HEK293T (cell line): ENCODE measurements at regions not wholly inside any gene's neighbourhood (a gene's known extent, or its start where the extent isn't known, plus 50 kb on each side); places are given as distances from the start of the nearest gene placed in this dataset.

ENCODE experiments used
- CTCF ChIA-PET: fragments of 350-600 bp; formaldehyde crosslinking; extraction: SDS; loops from one replicate; lab custom pipeline; 2021; ENCODE audit warnings: antibody characterized with exemption, inconsistent platforms; lab: Yijun Ruan, JAX
- POLR2A ChIA-PET: fragments of 350-600 bp; formaldehyde crosslinking; extraction: SDS; loops from one replicate; lab custom pipeline; 2020; ENCODE audit warnings: antibody characterized with exemption, inconsistent platforms; lab: Yijun Ruan, JAX
- DNase-seq: peaks from one replicate; pipeline ENCODE4 v3.0.0; 2012; ENCODE audit warnings: mixed read lengths; ENCODE audit errors: extremely low spot score
- ARNT ChIP-seq: fragments of 450-650 bp; IDR thresholded peaks from 2 replicates; pipeline ENCODE4 v1.6.1; 2017; ENCODE audit warnings: mild to moderate bottlenecking
- BHLHE40 ChIP-seq: fragments of 450-650 bp; IDR thresholded peaks from 2 replicates; pipeline ENCODE4 v1.6.1; 2016; ENCODE audit warnings: mild to moderate bottlenecking, moderate library complexity, borderline replicate concordance
- CTBP1 ChIP-seq: fragments of 450-650 bp; IDR thresholded peaks from 2 replicates; pipeline ENCODE4 v1.6.1; 2016; ENCODE audit warnings: borderline replicate concordance
- ELF4 ChIP-seq: fragments of 450-650 bp; IDR thresholded peaks from 2 replicates; pipeline ENCODE4 v1.6.1; 2017; ENCODE audit warnings: antibody characterized with exemption
- FOXA1 ChIP-seq: fragments of 450-650 bp; IDR thresholded peaks from 2 replicates; pipeline ENCODE4 v1.6.1; 2016; ENCODE audit warnings: mild to moderate bottlenecking
- FOXK2 ChIP-seq: fragments of 450-650 bp; IDR thresholded peaks from 2 replicates; pipeline ENCODE4 v1.6.1; 2016; ENCODE audit warnings: mild to moderate bottlenecking
- FOXM1 ChIP-seq: fragments of 450-650 bp; IDR thresholded peaks from 2 replicates; pipeline ENCODE4 v1.6.1; 2017; ENCODE audit warnings: mild to moderate bottlenecking, borderline replicate concordance
- HDGF ChIP-seq: fragments of 450-650 bp; IDR thresholded peaks from 2 replicates; pipeline ENCODE4 v1.6.1; 2017; ENCODE audit warnings: antibody characterized with exemption, borderline replicate concordance
- L3MBTL2 ChIP-seq: fragments of 450-650 bp; conservative IDR thresholded peaks from 2 replicates; pipeline ENCODE4 v1.6.1; 2016; ENCODE audit warnings: mild to moderate bottlenecking
- LEF1 ChIP-seq: fragments of 450-650 bp; IDR thresholded peaks from 2 replicates; pipeline ENCODE4 v1.6.1; 2017; ENCODE audit warnings: mild to moderate bottlenecking, borderline replicate concordance
- NFRKB ChIP-seq: fragments of 450-650 bp; IDR thresholded peaks from 2 replicates; pipeline ENCODE4 v1.6.1; 2016; ENCODE audit warnings: mild to moderate bottlenecking, moderate library complexity
- SP1 ChIP-seq: fragments of 450-650 bp; IDR thresholded peaks from 2 replicates; pipeline ENCODE4 v1.6.1; 2017
- SUZ12 ChIP-seq: fragments of 450-650 bp; IDR thresholded peaks from 2 replicates; pipeline ENCODE4 v1.6.1; 2016; ENCODE audit warnings: mild to moderate bottlenecking
- TARDBP ChIP-seq: fragments of 450-650 bp; IDR thresholded peaks from 2 replicates; pipeline ENCODE4 v1.6.1; 2016
- ZNF384 ChIP-seq: fragments of 450-650 bp; IDR thresholded peaks from 2 replicates; pipeline ENCODE4 v1.6.1; 2016
- TF ChIP-seq, protein P1 (sequence below): fragments of 450-650 bp; IDR thresholded peaks from 2 replicates; pipeline ENCODE4 v1.6.1; 2016

DNA sequence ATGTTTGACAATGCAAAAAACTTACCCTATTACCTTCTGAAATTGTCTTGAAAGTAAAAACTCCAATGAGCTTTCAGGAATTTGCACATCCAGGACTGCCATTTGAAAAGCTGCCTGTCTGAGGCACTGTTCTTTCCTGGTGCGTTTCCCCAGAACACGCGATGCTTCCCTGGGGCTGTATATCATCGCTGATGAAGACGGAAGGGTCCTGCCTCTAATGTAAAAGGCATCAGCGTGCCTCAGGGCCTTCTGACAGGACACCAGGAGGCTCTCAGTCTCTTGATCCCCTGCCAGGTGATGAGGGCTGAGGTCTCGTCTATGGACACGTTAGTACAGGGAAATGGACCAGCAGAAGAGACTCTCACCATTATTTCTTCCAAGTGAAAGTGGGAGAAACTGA, 296.8 kb downstream of the EFNB2 start:
- CTCF ChIA-PET = no interaction called here
- POLR2A ChIA-PET = no interaction called here
- no peak for TF ChIP-seq BHLHE40
- no peak for TF ChIP-seq NFRKB
- TF ChIP-seq TARDBP = no peak
- TF ChIP-seq ZNF384 = no peak
- no peak for TF ChIP-seq ARNT
- TF ChIP-seq ELF4 = no peak
- DNase-seq = no peak

DNA sequence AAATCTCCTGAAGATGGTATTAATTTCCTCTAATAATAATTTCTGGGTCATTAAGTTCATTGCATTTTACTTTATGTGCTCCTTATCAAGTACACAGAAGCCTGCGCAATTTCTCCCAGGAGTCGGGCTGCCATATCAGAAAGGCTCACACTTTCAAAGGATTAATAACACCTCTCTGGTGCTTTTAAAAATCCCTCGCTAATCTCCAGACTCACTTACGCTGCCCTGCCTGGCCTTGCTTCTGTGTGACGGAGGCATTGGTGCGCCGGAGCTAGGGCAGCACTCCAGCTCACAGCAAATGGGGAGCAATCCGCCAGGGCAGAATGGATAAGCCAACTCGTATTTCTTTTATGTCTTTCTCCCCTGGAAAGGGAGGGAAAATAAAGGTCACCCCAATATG, 300.8 kb downstream of the EFNB2 start:
- no peak for DNase-seq
- CTCF ChIA-PET = no interaction called here
- POLR2A ChIA-PET = no interaction called here
- TF ChIP-seq BHLHE40 (no peak), FOXM1 (no peak), NFRKB (no peak)

DNA sequence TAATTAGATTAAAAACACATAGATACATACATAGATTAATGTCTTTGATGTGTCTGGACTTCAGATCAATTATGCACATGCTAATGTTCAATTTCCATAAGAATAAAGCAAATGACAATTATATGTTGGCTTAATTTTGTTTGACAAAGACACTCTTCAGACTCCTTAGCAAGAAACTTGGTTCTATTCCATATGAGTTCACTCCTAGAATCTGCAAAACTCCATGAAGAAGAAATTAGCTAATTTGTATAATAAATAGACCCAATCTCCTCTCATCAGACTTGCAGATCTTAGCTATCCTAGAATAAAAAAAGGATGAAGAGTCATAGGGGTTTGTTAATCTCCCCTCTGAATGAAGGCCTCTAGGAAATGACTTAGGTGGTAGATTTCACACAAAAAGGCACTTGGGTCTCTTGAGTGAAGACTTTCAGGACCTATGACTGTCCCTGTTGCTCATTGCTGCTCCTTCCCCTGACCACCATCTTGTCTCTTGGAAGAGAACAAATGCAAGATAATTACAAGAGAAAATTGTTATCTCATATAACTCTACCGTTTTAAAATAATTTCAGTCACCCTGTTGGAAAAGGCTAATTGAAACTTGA, 302.2 kb downstream of the EFNB2 start:
- TF ChIP-seq ELF4 (no peak), FOXA1 (no peak), HDGF (no peak), SP1 (no peak), SUZ12 (no peak), LEF1 (no peak), BHLHE40 (no peak), CTBP1 (no peak), FOXM1 (no peak), NFRKB (no peak), L3MBTL2 (no peak), ARNT (no peak), TARDBP (no peak), ZNF384 (no peak), FOXK2 (no peak)
- TF ChIP-seq, protein P1, sequence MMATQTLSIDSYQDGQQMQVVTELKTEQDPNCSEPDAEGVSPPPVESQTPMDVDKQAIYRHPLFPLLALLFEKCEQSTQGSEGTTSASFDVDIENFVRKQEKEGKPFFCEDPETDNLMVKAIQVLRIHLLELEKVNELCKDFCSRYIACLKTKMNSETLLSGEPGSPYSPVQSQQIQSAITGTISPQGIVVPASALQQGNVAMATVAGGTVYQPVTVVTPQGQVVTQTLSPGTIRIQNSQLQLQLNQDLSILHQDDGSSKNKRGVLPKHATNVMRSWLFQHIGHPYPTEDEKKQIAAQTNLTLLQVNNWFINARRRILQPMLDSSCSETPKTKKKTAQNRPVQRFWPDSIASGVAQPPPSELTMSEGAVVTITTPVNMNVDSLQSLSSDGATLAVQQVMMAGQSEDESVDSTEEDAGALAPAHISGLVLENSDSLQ = no peak
- DNase-seq = no peak
- ChIA-PET POLR2A (no interaction called here), CTCF (no interaction called here)

DNA sequence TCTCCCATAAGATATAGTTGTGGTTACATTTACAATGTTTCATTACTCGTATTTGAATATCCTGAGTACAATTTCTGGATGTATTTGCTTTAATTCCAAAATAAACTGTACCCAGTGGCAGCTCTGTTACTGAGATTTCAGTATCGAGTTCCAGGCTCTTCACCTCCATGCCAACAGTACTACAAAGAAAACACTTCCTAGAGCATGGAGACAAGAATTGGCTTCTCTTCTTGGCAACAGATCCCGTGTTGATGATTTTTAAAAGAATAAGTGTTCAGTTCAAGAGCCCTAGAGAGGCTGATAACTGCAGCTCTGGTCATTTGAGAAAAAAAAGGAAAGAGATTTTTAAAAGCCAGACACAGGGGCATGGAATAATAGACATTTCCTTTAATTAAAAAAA, 302.8 kb downstream of the EFNB2 start:
- ChIA-PET CTCF (no interaction called here), POLR2A (no interaction called here)
- no peak for DNase-seq
- TF ChIP-seq ZNF384 = no peak
- TF ChIP-seq L3MBTL2 = no peak
- no peak for TF ChIP-seq HDGF
- no peak for TF ChIP-seq ARNT
- no peak for TF ChIP-seq FOXK2
- TF ChIP-seq CTBP1 = no peak
- TF ChIP-seq, protein P1 = no peak
- TF ChIP-seq FOXM1 = no peak
- no peak for TF ChIP-seq LEF1
- no peak for TF ChIP-seq NFRKB
- no peak for TF ChIP-seq SUZ12

DNA sequence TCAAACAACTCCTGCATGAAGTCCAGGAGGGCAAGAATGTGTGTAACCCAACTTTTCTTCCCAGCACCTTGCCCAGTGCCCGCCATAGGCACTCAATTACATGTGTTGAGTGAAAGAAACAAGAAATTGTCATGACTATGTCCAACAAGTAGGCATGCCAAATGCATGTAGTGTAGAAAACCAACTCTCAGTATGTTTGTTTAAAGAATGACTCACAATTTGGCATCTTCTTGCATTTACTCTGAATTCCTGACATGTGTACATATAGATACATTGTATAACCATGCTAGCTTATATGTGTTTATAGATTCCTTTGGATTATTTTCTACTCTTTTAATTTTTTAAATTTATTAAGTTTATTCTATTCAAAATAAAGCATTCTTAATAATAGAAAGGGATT, 305.0 kb downstream of the EFNB2 start:
- no peak for TF ChIP-seq SP1
- no peak for TF ChIP-seq CTBP1
- no peak for TF ChIP-seq TARDBP
- no peak for TF ChIP-seq BHLHE40
- no peak for TF ChIP-seq FOXA1
- TF ChIP-seq ELF4 = no peak
- no peak for TF ChIP-seq SUZ12
- TF ChIP-seq ZNF384 = no peak
- TF ChIP-seq FOXK2 = no peak
- no peak for TF ChIP-seq FOXM1
- TF ChIP-seq HDGF = no peak
- TF ChIP-seq L3MBTL2 = no peak
- no peak for TF ChIP-seq LEF1
- TF ChIP-seq NFRKB = no peak
- ChIA-PET CTCF (no interaction called here), POLR2A (no interaction called here)
- DNase-seq = no peak

DNA sequence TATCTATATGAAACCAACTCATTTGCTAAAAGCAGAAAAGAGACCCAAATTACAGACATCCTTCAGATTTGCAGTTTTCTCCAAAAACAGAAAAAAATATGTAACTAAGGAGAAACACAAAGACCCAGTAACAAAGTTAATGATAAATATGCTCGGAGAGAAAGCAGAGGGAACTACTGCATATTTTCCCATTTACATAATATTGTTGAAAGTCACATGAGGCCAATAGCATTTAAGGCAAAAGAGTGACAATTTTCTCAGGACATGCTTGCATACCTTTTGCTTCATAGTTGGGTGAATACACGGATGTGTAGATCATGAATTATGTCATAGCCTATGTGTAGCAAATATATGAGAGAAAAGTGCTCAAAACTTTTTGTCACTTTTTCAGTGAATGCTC, 310.3 kb downstream of the EFNB2 start:
- ChIA-PET POLR2A (no interaction called here), CTCF (no interaction called here)
- DNase-seq = no peak
- no peak for TF ChIP-seq HDGF
- TF ChIP-seq CTBP1 = no peak
- no peak for TF ChIP-seq SUZ12
- no peak for TF ChIP-seq NFRKB
- no peak for TF ChIP-seq FOXA1
- no peak for TF ChIP-seq ZNF384
- no peak for TF ChIP-seq TARDBP
- TF ChIP-seq ARNT = no peak
- no peak for TF ChIP-seq LEF1
- no peak for TF ChIP-seq FOXM1

DNA sequence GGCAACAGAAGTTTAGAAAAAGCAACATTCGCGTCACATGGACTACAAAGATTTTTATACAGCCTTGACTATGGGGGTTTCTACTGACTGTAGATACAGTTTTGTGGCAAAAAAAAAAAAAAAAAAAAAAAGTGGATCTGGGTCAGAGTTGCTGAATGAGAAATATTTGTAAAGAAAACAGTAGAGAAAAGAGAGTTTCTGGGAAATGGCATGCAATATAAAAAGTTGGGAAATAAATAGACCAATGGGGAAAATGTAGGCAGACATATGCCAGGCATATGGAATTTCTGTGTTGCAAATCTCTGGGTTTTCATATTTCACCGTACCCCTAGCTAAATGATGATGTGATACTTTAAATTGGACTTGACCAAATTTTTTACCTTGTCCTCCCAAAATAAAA, 315.3 kb downstream of the EFNB2 start:
- ChIA-PET POLR2A (no interaction called here), CTCF (no interaction called here)
- DNase-seq = no peak
- TF ChIP-seq FOXA1 = no peak
- TF ChIP-seq SUZ12 = no peak
- TF ChIP-seq HDGF = no peak
- no peak for TF ChIP-seq NFRKB
- no peak for TF ChIP-seq TARDBP
- TF ChIP-seq ZNF384 = no peak
- no peak for TF ChIP-seq ARNT
- TF ChIP-seq FOXK2 = no peak
- TF ChIP-seq FOXM1 = no peak
- TF ChIP-seq LEF1 = no peak
- TF ChIP-seq BHLHE40 = no peak
- TF ChIP-seq, protein P1 = no peak
- TF ChIP-seq CTBP1 = no peak
- TF ChIP-seq SP1 = no peak
- TF ChIP-seq L3MBTL2 = no peak
- TF ChIP-seq ELF4 = no peak
